NCI-H1694 (cell line): ENCODE measurements at regions not wholly inside any gene's neighbourhood (a gene's known extent, or its start where the extent isn't known, plus 50 kb on each side); places are given as distances from the start of the nearest gene placed in this dataset.

ENCODE experiments used
- DNase-seq: peaks from one replicate; lab custom pipeline; 2025; lab: John Stamatoyannopoulos, UW

DNA sequence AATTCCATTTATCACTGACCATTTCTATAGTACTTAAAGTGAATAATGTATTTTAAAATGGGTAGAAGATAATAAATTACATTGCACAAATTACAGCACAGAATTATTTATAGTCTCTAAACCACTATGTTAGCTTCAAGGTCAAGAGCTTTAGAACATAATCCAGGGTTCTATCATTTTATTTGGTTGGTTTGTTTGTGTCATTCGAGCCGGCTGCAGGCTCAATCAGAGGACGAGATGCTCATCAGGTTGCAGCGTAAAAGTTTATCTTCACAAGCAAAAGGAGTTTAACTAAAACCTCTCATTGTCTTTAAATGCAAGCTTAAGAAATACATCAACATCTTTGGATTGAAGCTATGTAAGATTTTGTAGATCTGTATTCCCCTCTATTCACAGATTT lies 523.8 kb downstream of the EFNA5 start:
- DNase-seq = no peak

DNA sequence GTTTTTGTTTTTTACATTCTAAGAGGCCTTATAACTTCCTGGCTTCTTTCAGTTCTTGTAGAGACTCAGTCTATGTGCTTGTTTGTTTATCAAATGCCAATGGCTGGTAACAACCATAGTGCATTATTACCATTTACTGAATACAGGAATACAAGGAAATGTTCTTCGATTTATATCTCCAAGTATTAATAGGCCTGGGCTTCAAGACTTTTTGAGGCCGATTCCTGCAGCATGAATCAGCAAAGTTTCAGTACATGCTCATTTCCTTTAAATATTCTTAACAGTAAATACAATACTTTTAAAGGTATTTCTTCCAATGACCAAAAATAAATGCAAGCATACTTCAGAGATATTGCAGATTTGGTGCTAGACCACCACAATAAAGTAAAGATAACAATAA lies 535.3 kb downstream of the EFNA5 start:
- no peak for DNase-seq

DNA sequence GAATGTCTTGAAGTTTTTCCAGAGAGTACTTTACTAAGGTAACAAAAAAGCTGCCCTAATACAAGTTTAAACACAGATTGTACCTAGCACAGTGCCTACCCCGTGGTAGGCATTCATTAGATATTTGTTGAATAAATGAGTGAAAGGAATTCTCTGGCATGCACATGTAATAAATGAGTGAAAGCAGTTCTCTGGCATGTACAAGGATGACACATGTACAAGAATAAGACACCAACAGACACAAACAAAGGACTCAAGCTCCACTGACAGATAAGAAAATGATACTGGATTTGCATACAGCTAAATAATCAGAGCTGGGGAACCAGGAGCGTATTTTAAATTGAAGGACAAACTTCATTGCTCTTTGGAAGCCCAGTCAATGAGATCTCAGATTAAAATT lies 535.8 kb downstream of the EFNA5 start:
- DNase-seq = no peak

DNA sequence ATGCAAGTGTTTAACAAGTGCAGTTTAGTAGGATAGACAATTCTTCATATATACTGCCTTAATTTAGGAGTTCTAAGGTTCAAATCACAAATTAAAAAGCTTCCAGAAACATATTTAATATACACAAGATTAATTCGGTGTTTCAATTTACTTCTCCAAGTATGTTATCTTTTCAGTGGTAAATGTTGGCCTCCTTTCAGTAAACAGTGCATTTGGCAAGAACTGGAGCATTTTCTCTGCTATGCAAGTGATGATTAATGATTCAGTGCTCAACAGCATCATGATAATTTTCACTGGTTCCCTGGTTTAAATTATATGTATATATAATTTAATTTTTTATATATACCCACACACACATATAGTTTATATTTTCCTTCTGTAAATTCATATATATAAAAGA lies 541.7 kb downstream of the EFNA5 start:
- DNase-seq = no peak

DNA sequence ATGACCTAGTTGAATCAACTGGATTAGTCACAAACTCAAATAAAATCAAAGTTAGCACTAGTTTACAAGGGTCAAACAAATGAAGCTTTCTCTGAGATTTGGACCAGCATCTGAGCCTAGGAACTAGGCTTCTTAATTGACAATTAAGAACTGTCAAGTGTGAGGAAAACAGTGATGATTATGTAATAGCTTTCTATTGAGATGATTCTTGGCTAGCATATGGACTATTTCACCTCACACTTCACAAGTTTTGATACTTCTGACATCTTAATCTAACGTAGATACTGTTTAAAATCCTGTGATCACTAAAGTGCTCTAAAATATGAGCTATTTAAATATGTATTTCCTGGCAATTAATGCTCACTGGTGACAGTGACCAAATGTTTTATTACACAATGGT lies 542.9 kb downstream of the EFNA5 start:
- no peak for DNase-seq

DNA sequence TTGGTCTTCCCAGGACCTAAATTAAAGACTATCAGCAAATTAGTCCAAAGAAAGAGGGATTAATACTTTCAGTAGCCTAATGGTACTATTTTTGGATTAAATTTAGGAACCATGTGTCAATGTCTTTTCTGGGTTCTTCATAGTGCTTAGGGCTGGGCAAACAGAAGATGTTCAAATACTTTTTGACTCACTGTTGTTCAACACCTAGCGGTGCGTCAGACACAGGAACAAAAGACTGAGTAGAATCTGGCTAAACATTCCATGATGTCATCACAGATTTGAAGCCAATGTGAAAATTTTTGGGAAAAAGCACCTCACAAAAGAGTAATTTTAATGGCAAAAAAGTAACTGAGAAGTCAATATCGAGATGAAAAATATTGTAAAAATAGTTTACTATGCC lies 544.4 kb downstream of the EFNA5 start:
- no peak for DNase-seq

DNA sequence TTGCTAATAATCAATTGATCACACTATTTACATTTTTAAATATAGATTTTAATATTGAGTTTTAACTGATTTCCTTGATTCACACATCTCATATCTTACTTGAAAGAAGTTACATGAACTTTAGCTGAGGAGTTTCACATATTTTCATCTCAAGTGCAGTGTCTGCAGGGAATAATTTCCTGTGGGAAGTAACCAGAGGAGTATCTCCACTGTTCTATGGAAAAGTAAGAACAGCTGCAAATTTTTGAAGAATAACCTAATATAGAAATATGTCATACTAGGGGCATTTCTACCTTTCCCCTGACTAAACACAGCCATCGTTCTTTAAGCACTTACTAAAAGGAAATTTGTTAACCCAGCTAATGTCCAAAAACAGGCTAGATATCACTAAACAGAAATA lies 546.4 kb downstream of the EFNA5 start:
- DNase-seq = no peak

DNA sequence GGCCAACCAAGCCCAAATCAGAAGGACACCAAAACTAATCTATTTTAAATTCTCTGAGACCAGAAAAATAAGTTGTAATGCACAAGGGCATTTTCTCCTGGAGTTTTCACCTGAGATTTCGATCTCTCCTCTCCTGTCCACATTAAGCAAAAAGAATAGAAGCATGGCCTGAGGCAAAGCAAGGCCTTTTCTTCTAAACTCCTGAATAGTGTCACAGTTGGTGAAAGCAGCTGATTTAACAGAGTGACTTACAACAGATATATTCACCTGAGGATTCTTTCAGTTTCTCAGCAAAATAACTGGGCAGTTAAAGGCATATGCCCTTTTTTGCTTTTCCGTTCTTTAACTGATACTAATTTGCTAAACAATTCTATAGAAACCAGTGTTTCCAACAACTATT lies 547.7 kb downstream of the EFNA5 start:
- DNase-seq = no peak

DNA sequence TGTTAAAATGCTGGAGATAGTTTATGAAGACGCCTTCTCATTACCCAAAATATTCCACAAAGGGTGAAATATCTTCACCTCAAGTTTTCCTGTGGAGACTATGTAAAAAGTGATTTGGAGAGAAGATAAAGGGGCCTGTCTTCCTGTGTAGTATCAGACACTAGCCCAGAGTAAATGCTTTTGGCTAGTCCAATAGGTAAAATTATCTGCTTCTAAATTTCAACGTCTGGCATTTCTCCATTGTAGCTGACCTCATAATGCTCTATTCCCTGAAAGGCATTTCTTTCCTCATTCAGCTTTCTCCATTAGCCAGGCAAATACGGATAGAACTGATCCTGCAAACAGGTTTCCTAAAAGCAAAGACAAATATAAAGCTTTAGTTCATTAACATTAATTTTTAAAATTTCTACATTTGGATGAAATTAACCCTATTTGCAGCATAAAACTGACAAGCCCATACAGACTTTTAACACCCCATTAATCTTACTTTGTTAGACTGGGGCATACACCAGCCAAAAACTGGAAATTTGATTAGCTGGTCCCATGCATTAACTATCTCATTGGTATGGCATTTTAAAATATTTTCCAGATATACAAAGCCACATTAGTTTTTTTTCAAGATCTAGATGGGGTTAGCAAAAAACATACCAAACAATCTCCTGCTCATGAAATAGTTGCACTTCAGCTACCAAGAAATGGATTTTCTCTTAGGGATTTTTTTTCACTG lies 548.8 kb downstream of the EFNA5 start:
- no peak for DNase-seq

DNA sequence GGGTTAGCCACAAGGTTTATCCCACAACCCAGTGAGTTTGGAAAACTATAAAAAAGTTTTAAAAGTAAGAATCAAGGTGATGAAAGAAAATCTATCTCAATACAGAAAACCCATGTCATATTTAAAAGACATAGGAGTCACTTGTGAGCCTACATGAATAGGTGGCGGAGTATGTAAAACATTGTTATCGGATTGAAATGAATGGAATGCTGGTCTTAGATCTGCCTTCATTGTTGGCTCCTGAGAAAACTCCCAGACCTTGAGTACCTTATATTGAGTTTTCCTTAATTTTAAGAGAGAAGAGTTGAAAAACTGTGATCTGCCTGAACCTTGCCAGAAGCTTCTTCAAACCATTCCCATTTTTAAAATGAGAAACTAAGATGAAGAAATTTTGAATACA lies 551.1 kb downstream of the EFNA5 start:
- DNase-seq = no peak

DNA sequence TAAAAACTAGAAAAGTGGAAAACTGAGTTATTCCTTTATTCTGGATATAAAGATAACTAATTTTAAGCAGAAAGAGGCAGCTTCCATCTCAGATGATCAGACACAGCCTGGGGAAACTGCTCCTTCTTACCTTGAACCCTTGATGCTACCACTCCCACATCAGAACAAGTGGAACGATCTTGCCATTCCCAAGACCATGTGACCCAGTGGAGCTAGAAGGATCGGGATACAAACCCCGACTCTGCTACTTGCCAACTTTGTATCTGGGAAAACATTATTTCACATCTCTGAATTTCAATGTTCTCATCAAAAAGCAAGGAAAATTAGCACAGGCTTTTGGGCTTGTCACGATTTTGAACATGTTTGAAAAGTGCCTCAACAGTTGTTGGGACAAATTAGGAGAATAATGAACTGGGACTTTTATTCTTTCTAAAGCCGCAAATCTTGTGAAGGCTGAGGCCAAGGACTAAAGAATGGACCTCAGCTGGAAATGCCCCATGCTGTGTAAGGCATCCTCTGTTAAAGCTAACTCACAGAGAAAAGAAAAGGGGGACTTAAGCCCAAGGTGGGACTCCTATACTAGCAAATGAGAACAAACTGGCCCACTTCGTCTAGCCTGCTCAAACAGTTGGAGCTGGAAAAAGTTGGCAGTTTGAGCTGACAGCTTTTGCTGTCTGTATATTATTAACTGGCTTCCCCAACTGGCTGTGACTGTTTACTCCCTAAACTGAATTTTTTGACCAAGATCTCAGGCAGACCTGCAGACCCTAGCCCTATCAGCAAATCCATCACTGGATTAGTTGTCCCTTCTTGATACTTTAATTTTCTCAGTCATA lies 552.3 kb downstream of the EFNA5 start:
- no peak for DNase-seq

DNA sequence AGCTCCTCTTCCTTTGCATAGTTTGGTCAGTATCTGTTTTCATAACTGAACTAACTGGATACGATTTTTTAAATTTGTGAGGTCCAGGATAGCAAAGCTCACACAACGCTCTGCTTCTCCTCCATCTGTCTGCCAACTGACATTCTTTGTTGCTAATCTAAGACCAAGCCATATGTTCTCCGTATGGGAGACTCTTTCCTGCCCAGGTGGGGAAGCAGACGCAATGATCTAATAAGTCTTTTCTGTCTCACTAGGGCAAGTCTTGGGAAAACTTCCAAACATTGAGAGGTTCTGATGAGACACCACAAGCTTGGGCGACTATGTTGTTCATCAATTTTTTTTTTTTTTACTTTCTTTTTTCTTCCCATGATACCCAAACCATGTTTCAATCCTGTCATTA lies 558.5 kb downstream of the EFNA5 start:
- peak; percentile 47 for DNase-seq

DNA sequence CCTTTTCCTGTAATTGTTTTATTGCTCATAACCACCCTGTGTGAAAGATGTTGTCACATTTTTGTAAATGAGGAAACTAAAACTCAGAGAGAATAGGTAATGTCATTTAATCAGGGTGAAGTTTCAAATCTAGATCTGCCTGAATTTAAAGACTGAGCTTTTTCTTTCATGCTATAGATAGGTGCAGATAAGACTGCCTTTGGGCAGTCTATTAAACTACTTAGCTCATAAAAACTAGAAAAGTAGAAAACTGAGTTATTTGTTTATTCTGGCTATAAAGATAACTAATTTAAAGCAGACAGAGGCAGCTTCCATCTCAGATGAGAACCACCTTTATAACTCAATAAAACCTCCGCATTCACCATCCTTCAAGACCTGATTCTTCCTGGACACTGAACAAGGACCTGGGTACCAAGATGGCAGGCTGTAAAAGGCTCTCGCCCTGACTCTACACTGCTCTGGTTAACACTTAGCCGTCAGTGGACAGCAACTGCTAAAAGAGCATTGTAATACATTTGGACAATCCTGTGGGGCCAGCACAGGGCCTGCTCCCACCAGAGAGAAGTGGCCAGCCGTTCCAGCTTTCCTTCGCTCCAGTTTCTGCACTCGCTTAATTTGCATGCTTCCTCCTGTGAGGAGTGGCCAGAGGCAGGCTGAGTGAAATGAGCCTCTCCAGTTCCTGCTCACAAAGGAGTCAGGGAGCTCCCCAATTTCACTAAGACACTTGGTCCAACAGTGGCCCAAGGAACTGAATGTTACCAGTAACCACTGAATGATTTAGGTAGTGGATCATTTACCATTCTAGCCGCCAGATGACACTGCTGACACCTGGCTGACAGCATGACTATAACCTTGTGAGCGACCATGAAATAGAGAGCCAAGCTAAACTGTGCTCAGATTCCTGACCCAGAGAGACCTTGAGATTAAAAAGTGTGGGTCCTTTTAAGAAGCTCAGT lies 566.4 kb downstream of the EFNA5 start:
- DNase-seq = no peak

DNA sequence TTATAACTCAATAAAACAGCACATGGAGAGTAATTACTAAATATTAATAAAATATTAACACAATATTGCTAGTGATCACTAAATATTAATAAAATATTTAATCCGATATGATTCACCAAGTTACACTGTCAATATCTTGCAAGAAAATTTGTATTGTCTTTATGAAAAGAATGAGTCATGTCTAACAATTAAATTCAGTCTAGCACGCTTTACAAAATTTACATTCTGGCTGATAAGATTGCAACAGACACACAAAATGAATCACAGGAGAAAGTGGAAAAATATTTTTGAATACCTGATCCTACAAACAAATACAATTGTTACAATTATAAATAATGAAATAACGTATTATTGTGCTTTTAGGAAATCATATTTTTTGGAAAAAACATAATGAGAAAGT lies 567.2 kb downstream of the EFNA5 start:
- no peak for DNase-seq

DNA sequence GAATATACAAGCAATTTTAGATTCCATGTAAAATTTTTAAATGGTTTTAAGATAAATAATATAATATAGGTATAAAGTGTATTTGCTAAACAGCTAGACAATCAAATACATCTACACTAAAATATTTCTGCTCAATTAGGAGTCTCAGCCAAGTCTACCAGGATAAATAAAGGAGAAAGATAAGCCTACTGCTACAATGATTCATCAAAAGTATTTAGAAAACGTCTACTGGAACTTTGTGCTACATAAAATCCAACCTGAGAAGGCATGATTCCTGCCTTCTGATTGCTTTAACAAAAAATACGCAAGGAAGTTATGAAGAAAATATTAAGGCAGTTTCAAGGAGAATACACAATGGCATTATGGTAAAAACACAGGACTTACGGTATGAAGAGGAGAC lies 570.6 kb downstream of the EFNA5 start:
- no peak for DNase-seq

DNA sequence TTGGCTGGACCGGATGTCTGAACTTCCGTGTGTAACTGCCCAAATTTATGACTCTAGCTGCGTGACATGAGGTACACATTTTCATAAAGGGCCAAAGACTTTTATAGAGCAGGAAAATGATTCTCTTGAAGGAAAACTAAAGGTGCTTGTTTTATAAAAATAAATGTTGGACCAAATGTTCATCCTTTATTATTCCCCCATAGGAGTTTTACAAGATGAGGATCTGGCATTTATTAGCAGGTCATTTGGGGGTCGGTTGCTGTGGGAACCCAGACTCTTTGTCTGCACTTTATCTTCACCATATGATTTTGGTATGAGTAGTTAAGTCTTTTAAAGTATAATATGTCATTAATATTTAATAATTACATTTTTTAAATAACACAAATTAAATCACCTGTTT lies 571.2 kb downstream of the EFNA5 start:
- DNase-seq = no peak

DNA sequence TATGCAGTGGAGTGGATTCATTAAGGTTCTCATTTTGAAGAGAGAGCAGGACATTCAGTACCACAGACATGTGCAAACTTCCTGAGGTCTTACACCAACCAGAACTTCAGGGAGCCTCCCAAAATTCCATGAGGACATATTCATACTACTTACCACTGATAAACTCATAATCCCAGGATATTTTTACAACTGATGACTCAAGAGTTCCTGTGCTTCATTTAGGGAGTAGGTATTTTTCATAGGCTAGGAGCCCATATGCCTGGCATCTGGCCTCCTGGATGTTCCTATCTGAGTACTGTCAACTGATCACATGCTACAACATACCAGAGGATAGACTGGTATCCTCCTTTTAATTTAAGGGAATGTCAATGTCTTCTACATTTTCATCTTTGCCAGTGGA lies 578.0 kb downstream of the EFNA5 start:
- DNase-seq = no peak

DNA sequence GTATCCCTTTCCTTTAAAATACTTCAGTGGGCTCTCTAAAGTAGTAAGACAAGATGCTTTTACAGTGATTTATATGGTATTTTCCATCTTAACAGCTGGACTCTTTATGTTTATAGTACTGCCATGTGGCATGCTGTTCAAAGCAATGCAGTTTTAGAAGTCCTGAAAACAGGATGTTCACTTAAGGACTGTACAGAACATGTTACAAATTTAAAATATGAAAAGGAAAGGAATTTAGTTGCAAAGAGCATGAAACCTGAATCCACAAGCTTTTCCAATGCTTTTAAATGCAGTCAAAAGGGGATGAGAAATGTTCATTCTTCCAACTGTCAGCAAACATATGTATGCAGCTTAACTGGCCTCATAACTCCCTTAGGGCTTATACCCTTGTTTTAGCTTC lies 580.2 kb downstream of the EFNA5 start:
- peak; percentile 1 for DNase-seq

DNA sequence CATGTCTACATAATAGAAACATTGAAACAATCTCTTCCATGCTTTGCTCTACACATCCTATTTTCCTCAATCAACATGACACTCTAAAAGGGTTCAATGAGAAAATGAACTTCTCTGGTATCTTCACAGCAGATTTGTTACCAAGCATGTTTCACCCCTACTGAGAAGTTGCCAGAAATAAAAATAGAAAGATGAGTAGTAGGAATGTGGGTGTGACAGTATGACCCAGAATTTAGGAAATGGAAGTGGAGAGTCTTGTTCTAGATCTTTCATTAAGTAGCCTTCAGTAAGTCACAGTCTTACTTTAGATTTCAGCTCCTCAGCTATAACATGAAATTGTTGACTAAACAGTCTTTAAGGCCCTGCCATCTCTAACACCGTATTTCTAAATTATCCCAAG lies 581.8 kb downstream of the EFNA5 start:
- DNase-seq = no peak

DNA sequence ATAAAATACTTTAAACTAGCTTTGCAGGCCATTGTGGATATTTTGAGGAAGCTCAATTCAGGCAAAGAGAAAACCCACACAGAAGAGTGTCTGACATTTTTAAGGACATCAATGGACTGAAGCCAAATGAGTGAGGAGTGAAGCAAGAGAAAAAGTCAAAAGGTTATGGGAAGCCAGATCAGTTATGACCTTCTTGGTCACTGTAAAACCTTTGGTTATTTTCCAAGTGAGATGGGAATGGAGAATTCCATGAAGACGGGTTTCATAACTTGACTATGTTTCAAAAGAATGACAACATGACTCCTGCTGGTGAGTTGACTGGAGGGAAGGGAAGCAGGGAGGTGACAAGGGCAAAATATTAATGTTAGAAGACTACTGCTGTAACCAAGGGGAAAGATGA lies 585.2 kb downstream of the EFNA5 start:
- DNase-seq = no peak

DNA sequence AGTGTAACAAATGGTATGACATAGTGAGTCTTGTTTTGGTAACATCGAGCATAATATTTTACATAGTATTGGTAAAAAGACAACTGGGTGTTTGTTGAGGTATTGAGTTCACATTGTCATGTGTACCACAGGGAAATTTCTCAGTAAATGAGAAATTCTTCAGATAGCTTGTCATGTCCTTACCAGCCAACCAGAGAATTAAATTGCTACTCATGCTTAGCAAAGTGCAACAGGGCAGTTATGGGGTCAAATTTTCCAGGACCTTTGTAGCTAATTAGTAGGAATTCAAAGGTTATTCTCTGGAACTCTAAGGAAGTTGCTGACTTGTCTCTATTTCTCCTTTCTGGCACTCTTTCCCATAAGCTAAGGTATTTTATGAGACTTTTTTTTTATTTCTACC lies 595.7 kb downstream of the EFNA5 start:
- no peak for DNase-seq

DNA sequence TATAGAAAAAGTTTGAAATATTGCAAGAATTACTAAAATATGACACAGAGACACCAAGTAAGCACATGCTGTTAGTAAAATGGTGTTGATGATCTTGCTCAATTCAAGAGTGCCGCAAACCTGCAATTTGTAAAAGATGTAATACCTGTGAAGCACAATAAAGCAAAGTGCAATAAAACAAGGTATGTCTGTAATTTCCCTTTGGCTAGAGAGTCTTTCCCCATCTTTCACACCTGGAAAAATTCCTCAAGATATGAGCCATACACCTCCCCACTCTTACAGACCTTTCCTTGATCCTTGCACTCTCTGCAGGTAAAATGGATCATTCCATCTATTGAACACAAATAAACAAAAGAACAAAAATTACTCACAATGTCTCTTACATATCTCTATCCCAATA lies 597.8 kb downstream of the EFNA5 start:
- DNase-seq = no peak

DNA sequence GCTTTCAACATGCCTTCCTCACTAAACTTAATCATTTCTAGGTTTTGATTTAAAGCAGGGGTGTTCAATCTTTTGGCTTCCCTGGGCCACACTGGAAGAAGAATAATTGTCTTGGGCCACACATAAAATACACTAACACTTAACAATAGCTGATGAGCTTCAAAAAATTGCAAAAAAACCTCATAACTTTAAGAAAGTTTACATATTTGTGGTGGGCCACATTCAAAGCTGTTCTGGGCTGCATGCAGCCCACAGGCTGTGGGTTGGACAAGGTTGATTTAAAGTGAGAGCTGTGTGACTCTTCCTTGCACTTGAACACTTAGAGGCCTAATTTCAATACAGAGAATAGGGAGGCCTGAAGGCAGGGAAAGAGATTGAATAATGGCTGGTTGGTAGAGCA lies 598.3 kb downstream of the EFNA5 start:
- DNase-seq = no peak
